ENCODE measurements at regions not wholly inside any gene's neighbourhood (a gene's known extent, or its start where the extent isn't known, plus 50 kb on each side); places are given as distances from the start of the nearest gene placed in this dataset.

DNA sequence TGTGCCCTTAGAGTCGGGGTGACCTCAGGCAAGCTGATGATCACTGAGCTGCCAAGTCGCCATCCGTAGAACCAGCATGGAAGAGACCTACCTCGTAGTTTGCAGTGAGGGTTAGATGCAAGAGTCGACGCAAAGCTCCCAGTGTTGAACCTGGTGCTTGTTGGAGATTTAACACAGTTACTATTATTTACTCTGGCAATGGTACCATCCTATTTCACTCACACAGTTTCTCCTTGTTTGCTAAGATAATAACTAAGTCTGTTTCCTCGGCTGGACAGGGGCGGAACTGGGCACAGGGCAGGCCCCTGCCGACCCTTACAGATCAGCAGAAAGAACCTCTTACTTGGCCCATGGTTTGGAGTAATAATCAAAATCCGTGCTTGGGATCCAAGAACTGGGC, 85.5 kb downstream of the ACAA2 start:
- no peaks in the 10 kb centered on the region for H3K9me3 Mint-ChIP-seq
- H3K9me3 ChIP-seq (replicated peaks in 1 of 2; ENCODE audit: control insufficient read depth in 1 of 2, insufficient read depth in 1 of 2, low read length in 2 of 2), result no peaks in the 10 kb centered on the region
- H3K27ac ChIP-seq (ENCODE audit: low read depth in 1 of 2, low read length in 2 of 2), result no peak overlapping the region
- no peak overlapping the region for H3K9ac ChIP-seq (ENCODE audit: insufficient read depth, low read length, poor library complexity, severe bottlenecking)
- H4K20me1 ChIP-seq (ENCODE audit: insufficient read depth, low read length), result no peaks in the 10 kb centered on the region
- H2AFZ ChIP-seq (ENCODE audit: insufficient read depth, low read depth, low read length, poor library complexity, severe bottlenecking), result no peak overlapping the region
- peaks cover 6 to 14% (median 11%) of the 10 kb centered on the region in 3 donors for H3K27me3 Mint-ChIP-seq (ENCODE audit: low read depth in 3 of 3)
- no peaks in the 10 kb centered on the region for H3K79me2 ChIP-seq (ENCODE audit: insufficient read depth, low read length)
- H3K36me3 ChIP-seq (replicated peaks in 1 of 2; ENCODE audit: control insufficient read depth in 1 of 2, insufficient read depth in 2 of 2, low read length in 2 of 2), result no peaks in the 10 kb centered on the region
- no peaks in the 10 kb centered on the region for H3K36me3 Mint-ChIP-seq
- DNase-seq, result no peak
- H3K4me2 ChIP-seq (replicated peaks; ENCODE audit: extremely low read depth, low read length, poor library complexity, severe bottlenecking), result no peak overlapping the region
- H3K4me1 Mint-ChIP-seq, result no peaks in the 10 kb centered on the region
- intact Hi-C loops (cut with micrococcal nuclease), result no loop called here
- TF ChIP-seq, protein P1, sequence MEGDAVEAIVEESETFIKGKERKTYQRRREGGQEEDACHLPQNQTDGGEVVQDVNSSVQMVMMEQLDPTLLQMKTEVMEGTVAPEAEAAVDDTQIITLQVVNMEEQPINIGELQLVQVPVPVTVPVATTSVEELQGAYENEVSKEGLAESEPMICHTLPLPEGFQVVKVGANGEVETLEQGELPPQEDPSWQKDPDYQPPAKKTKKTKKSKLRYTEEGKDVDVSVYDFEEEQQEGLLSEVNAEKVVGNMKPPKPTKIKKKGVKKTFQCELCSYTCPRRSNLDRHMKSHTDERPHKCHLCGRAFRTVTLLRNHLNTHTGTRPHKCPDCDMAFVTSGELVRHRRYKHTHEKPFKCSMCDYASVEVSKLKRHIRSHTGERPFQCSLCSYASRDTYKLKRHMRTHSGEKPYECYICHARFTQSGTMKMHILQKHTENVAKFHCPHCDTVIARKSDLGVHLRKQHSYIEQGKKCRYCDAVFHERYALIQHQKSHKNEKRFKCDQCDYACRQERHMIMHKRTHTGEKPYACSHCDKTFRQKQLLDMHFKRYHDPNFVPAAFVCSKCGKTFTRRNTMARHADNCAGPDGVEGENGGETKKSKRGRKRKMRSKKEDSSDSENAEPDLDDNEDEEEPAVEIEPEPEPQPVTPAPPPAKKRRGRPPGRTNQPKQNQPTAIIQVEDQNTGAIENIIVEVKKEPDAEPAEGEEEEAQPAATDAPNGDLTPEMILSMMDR (IDR thresholded peaks at IDR 0.05), result no peak
- H3K4me3 Mint-ChIP-seq, result no peak overlapping the region
- no peaks in the 10 kb centered on the region for H3K4me1 ChIP-seq (ENCODE audit: control insufficient read depth in 1 of 2, insufficient read depth in 2 of 2, low read length in 2 of 2)
- 100% methylated on average over 4 of the region's 10 CpGs for WGBS (ENCODE audit: insufficient coverage)
- H3K4me3 ChIP-seq (replicated peaks in 1 of 3; ENCODE audit: low read depth in 2 of 3, low read length in 3 of 3), result no peak overlapping the region
- peaks cover 0 to 8% of the 10 kb centered on the region in 2 donors for H3K27me3 ChIP-seq (ENCODE audit: control insufficient read depth in 2 of 2, insufficient read depth in 2 of 2, low read length in 2 of 2)
- H3K27ac Mint-ChIP-seq, result no peak overlapping the region

- Histone ChIP-seq H3K4me1 (ENCODE audit: control insufficient read depth in 1 of 2, insufficient read depth in 2 of 2, low read length in 2 of 2) (no peaks in the 10 kb centered on the region), H3K27ac (ENCODE audit: low read depth in 1 of 2, low read length in 2 of 2) (no peak overlapping the region), H2AFZ (ENCODE audit: insufficient read depth, low read depth, low read length, poor library complexity, severe bottlenecking) (no peak overlapping the region), H4K20me1 (ENCODE audit: insufficient read depth, low read length) (no peaks in the 10 kb centered on the region), H3K4me2 (replicated peaks; ENCODE audit: extremely low read depth, low read length, poor library complexity, severe bottlenecking) (no peak overlapping the region), H3K79me2 (ENCODE audit: insufficient read depth, low read length) (no peaks in the 10 kb centered on the region), H3K9ac (ENCODE audit: insufficient read depth, low read length, poor library complexity, severe bottlenecking) (no peak overlapping the region), H3K27me3 (ENCODE audit: control insufficient read depth in 2 of 2, insufficient read depth in 2 of 2, low read length in 2 of 2) (peaks cover 0 to 8% of the 10 kb centered on the region in 2 donors), H3K36me3 (replicated peaks in 1 of 2; ENCODE audit: control insufficient read depth in 1 of 2, insufficient read depth in 2 of 2, low read length in 2 of 2) (no peaks in the 10 kb centered on the region), H3K9me3 (replicated peaks in 1 of 2; ENCODE audit: control insufficient read depth in 1 of 2, insufficient read depth in 1 of 2, low read length in 2 of 2) (no peaks in the 10 kb centered on the region), H3K4me3 (replicated peaks in 1 of 3; ENCODE audit: low read depth in 2 of 3, low read length in 3 of 3) (no peak overlapping the region)
- no peaks in the 10 kb centered on the region for H3K36me3 Mint-ChIP-seq
- intact Hi-C loops (cut with micrococcal nuclease), result no loop called here
- DNase-seq, result no peak
- no peak overlapping the region for H3K4me3 Mint-ChIP-seq
- TF ChIP-seq, protein P1 (IDR thresholded peaks at IDR 0.05), result no peak
- no CpG with 5 or more reads among the region's 1 CpG for WGBS (ENCODE audit: insufficient coverage)
- peaks cover 6 to 14% (median 11%) of the 10 kb centered on the region in 3 donors for H3K27me3 Mint-ChIP-seq (ENCODE audit: low read depth in 3 of 3)
- no peak overlapping the region for H3K27ac Mint-ChIP-seq
- H3K9me3 Mint-ChIP-seq, result no peaks in the 10 kb centered on the region
- H3K4me1 Mint-ChIP-seq, result no peaks in the 10 kb centered on the region
Observed at GRCh38 chr18:49726675-49726963, 86.7 kb downstream of the ACAA2 start.

Data from CD14-positive monocyte (primary cell).